SH-SY5Y (cell line): ENCODE measurements at regions not wholly inside any gene's neighbourhood (a gene's known extent, or its start where the extent isn't known, plus 50 kb on each side); places are given as distances from the start of the nearest gene placed in this dataset.

Experiments
- GATA2 ChIP-seq: IDR thresholded peaks from 2 replicates; pipeline ENCODE4 v1.6.1; 2011; ENCODE audit warnings: mild to moderate bottlenecking, low read depth, low read length
- GATA3 ChIP-seq: IDR thresholded peaks from 2 replicates; pipeline ENCODE4 v1.6.1; 2011; ENCODE audit warnings: low read depth, mild to moderate bottlenecking, low read length, moderate library complexity

DNA sequence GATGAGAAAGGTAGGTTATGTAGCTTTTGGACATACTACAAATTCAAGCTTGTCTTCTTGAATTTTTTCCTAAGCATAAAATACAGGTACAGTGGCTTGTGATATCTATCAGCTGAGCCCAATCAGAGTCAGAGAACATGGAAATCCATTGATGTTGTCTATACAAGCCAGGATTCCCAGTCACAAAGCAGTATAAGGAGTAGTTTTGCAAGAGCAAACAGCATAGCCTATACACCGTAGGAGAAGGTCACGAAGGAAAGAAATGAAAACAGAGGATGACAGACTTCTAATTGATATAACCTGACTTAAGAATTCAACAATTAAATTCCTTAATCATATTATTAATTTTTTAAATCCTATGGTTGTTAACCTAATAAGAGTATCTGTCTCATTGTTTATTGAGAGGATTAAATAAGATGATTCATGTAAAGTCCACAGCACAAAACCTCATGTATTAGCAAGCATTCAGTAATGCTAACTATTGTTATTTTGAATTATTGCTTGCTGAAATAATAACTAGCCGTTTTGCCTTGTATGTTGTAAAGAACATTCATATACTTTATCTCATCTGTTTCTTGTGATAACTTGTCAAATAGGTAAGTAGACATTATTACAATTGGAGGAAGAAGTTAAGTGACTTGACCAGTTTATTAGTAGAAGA is 276.6 kb upstream of the ZPLD1 start:
- TF ChIP-seq GATA2 = no peak
- TF ChIP-seq GATA3 = no peak
